ENCODE measurements at regions not wholly inside any gene's neighbourhood (a gene's known extent, or its start where the extent isn't known, plus 50 kb on each side); places are given as distances from the start of the nearest gene placed in this dataset.

DNA sequence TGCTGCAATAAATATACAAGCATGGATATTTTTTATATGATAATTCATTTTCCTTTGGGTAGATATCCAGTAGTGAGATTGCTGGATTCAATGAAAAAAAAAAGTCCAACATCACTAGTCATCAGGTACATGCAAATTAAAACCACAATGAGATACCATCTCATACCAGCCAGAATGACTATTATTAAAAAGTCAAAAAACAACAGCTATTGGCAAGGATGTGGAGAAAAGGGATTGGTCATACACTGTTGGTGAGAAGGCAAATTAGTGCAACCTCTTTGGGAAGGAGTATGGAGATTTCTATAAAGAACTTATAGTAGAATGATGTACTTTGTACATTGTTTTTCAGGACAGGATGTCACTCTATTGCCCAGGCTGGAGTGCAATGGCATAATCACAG is 531.2 kb upstream of the MGAT4C start:
- Mint-ChIP-seq H3K9me3 (no peaks in the 10 kb centered on the region), H3K4me3 (no peak overlapping the region), H3K4me1 (ENCODE audit: low read depth) (no peaks in the 10 kb centered on the region), H3K27me3 (no peaks in the 10 kb centered on the region), H3K36me3 (ENCODE audit: low read depth) (no peaks in the 10 kb centered on the region), H3K27ac (no peak overlapping the region)

- Mint-ChIP-seq H3K9me3 (no peaks in the 10 kb centered on the region), H3K27me3 (no peaks in the 10 kb centered on the region), H3K4me1 (ENCODE audit: low read depth) (no peaks in the 10 kb centered on the region), H3K4me3 (no peak overlapping the region), H3K36me3 (ENCODE audit: low read depth) (no peaks in the 10 kb centered on the region), H3K27ac (no peak overlapping the region)
Measured at GRCh38 chr12:86777325-86777724, 521.1 kb upstream of the MGAT4C start.

GRCh38 chr12:86774841-86775388 is 518.7 kb upstream of the MGAT4C start:
- no peaks in the 10 kb centered on the region for H3K27me3 Mint-ChIP-seq
- H3K4me3 Mint-ChIP-seq = no peak overlapping the region
- H3K4me1 Mint-ChIP-seq (ENCODE audit: low read depth) = no peaks in the 10 kb centered on the region
- no peaks in the 10 kb centered on the region for H3K36me3 Mint-ChIP-seq (ENCODE audit: low read depth)
- H3K27ac Mint-ChIP-seq = no peak overlapping the region
- peaks cover 4% of the 10 kb centered on the region for H3K9me3 Mint-ChIP-seq

DNA sequence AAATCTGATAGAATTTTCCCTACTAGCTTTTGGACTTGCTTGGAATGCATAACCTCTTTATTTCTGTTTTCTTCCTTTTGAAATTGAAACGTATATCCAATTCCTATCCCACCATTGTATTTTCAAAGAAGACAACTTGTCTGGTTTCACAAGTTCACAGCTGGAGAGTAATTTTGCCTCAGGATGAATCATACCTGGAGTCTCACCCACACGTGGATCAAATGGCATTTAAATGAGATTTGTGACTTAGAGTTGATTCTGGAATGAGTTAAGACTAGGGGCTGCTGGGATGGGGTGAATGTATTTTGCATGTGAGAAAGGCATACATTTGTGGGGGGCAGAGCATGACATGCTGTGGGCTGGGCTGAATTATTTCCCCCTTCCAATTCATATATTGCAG is 516.5 kb upstream of the MGAT4C start:
- H3K27me3 Mint-ChIP-seq = no peaks in the 10 kb centered on the region
- H3K4me3 Mint-ChIP-seq = no peak overlapping the region
- H3K4me1 Mint-ChIP-seq (ENCODE audit: low read depth) = no peaks in the 10 kb centered on the region
- H3K27ac Mint-ChIP-seq = no peak overlapping the region
- H3K36me3 Mint-ChIP-seq (ENCODE audit: low read depth) = no peaks in the 10 kb centered on the region
- H3K9me3 Mint-ChIP-seq = peaks cover 4% of the 10 kb centered on the region

DNA sequence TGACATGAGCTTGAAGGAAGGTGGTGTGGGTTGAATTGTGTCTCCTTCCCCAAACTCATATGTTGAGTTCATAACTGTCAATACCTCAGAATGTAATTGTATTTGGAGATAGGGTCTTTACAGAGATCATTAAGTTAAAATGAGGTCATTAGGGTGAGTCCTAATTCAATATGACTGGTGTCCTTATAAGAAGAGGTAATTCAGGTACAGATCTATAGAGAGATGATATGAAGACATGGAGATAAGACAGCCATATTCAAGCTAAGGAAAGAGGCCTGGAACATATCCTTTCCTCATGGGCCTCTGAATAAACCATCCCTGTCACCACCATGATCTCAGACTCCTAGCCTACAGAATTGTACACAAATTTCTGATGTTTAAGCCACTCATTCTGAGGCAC is 514.7 kb upstream of the MGAT4C start:
- no peaks in the 10 kb centered on the region for H3K27me3 Mint-ChIP-seq

DNA sequence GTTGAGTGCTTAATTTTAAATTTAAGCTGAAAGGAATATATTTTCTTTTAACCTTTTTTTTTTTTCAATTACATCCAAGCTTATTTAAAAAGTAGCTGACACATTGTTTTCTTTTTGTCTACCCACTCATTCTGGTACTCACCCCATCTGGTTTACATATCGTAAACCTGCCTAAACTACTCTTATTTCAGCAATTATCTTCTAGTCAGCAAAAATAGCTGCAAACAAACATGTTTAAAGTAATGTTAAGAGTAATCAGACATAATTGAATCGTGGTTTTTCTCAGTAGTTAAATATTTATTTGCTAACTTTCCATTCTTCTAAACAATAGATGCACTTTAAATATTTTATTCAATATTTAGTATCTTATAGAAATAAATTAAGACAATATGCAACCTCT is 492.7 kb upstream of the MGAT4C start:
- no peak overlapping the region for H3K4me3 Mint-ChIP-seq
- no peaks in the 10 kb centered on the region for H3K27me3 Mint-ChIP-seq
- H3K27ac Mint-ChIP-seq = no peak overlapping the region
- H3K36me3 Mint-ChIP-seq (ENCODE audit: low read depth) = no peaks in the 10 kb centered on the region
- peaks cover 6% of the 10 kb centered on the region for H3K9me3 Mint-ChIP-seq
- H3K4me1 Mint-ChIP-seq (ENCODE audit: low read depth) = no peaks in the 10 kb centered on the region

More for the DNA sequence above, 514.7 kb upstream of the MGAT4C start:
- H3K27ac Mint-ChIP-seq = no peak overlapping the region
- H3K4me3 Mint-ChIP-seq = no peak overlapping the region
- H3K9me3 Mint-ChIP-seq = peaks cover 4% of the 10 kb centered on the region
- no peaks in the 10 kb centered on the region for H3K4me1 Mint-ChIP-seq (ENCODE audit: low read depth)
- H3K36me3 Mint-ChIP-seq (ENCODE audit: low read depth) = no peaks in the 10 kb centered on the region

GRCh38 chr12:86744547-86745212 is 488.5 kb upstream of the MGAT4C start:
- Mint-ChIP-seq H3K27ac (no peak overlapping the region), H3K9me3 (peaks cover 3% of the 10 kb centered on the region), H3K36me3 (ENCODE audit: low read depth) (no peaks in the 10 kb centered on the region), H3K4me1 (ENCODE audit: low read depth) (no peaks in the 10 kb centered on the region), H3K27me3 (no peaks in the 10 kb centered on the region), H3K4me3 (no peak overlapping the region)

DNA sequence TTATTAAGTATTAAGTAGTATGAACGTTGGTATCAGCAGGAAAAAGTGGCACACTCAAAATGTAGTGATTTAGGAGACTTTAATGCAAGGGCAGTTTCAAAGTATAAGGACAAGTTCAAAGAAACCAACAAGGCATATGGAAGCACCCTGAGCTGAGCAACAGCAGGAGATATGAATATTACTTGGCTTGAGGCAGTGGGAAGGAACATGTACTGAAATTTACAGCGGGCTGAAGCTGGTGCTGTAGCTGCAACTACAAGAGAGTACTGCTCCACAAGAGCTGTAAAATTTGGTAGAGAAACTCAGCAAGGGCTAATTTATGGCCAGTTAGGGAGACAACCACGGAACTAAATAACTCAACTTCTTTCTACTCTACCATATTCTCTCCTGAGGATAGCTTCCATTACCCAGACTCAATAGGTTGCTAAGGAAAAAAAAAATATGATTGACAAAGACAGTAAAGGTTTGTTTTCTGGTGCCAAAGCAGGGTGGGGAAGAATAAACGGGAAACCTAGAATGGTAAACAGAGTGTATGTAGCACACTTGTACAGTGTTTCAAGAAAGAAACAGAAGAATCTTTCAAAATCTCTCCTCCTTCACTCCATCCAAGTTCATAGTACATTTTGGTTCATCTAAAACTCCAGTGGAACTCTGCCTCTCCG is 487.8 kb upstream of the MGAT4C start:
- H3K4me1 Mint-ChIP-seq (ENCODE audit: low read depth) = no peaks in the 10 kb centered on the region

DNA sequence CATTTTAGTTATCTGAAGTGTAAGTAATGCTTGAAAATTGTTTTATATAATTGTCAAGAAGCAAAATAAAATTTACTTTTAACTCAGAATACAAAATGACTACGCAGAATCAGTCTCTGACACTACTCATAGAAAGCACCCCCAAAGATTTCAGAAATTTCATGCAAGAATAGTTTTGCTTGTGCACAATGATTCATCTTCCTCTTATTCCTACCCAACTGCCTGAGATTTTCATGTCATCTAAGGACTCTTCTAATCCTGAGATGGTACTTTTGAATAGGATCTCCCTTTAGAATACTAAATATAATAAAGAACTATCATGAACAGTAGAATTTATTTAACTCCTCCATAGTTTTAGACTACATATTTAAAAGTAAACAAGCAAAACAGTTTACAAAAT is 485.3 kb upstream of the MGAT4C start:
- H3K27me3 Mint-ChIP-seq = no peaks in the 10 kb centered on the region
- H3K4me1 Mint-ChIP-seq (ENCODE audit: low read depth) = no peaks in the 10 kb centered on the region
- no peaks in the 10 kb centered on the region for H3K36me3 Mint-ChIP-seq (ENCODE audit: low read depth)
- H3K27ac Mint-ChIP-seq = no peak overlapping the region
- H3K4me3 Mint-ChIP-seq = no peak overlapping the region
- no peaks in the 10 kb centered on the region for H3K9me3 Mint-ChIP-seq

More for the DNA sequence above, 487.8 kb upstream of the MGAT4C start:
- Mint-ChIP-seq H3K4me3 (no peak overlapping the region), H3K27me3 (no peaks in the 10 kb centered on the region), H3K27ac (no peak overlapping the region), H3K9me3 (no peaks in the 10 kb centered on the region), H3K36me3 (ENCODE audit: low read depth) (no peaks in the 10 kb centered on the region)

- H3K9me3 Mint-ChIP-seq = no peaks in the 10 kb centered on the region
- no peaks in the 10 kb centered on the region for H3K4me1 Mint-ChIP-seq (ENCODE audit: low read depth)
- no peak overlapping the region for H3K4me3 Mint-ChIP-seq
- H3K27ac Mint-ChIP-seq = no peak overlapping the region
- no peaks in the 10 kb centered on the region for H3K36me3 Mint-ChIP-seq (ENCODE audit: low read depth)
- H3K27me3 Mint-ChIP-seq = no peaks in the 10 kb centered on the region
Measured at GRCh38 chr12:86735851-86736250, 479.7 kb upstream of the MGAT4C start.

- H3K36me3 Mint-ChIP-seq (ENCODE audit: low read depth) = no peaks in the 10 kb centered on the region
- H3K27me3 Mint-ChIP-seq = no peaks in the 10 kb centered on the region
Measured at GRCh38 chr12:86735072-86735471, 478.9 kb upstream of the MGAT4C start.

DNA sequence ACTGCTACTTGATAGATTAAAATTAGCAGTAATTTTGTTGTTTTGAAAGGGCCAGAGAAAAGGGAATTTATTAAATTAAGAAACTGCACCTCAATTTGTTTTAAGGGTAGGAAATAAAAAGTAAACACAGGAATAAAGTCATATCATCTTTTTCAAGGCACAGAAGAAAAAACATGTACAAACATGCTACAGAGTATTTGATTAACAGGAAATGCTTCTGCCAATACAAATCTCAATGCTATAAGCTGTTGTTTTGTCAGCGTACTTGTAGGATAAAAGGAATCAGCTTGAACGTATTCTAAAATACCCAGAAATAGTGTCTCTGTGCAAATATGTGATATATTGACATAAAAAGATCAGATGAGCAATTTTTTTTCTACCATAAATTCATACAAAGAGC is 474.0 kb upstream of the MGAT4C start:
- H3K4me1 Mint-ChIP-seq (ENCODE audit: low read depth) = no peaks in the 10 kb centered on the region
- no peaks in the 10 kb centered on the region for H3K9me3 Mint-ChIP-seq
- no peak overlapping the region for H3K27ac Mint-ChIP-seq
- H3K27me3 Mint-ChIP-seq = no peaks in the 10 kb centered on the region
- H3K36me3 Mint-ChIP-seq (ENCODE audit: low read depth) = no peaks in the 10 kb centered on the region
- no peak overlapping the region for H3K4me3 Mint-ChIP-seq

More at GRCh38 chr12:86735072-86735471, 478.9 kb upstream of the MGAT4C start:
- H3K9me3 Mint-ChIP-seq = no peaks in the 10 kb centered on the region
- no peak overlapping the region for H3K4me3 Mint-ChIP-seq
- H3K27ac Mint-ChIP-seq = no peak overlapping the region
- H3K4me1 Mint-ChIP-seq (ENCODE audit: low read depth) = no peaks in the 10 kb centered on the region

GRCh38 chr12:86729739-86730138 is 473.5 kb upstream of the MGAT4C start:
- Mint-ChIP-seq H3K9me3 (no peaks in the 10 kb centered on the region), H3K36me3 (ENCODE audit: low read depth) (no peaks in the 10 kb centered on the region), H3K27ac (no peak overlapping the region), H3K27me3 (no peaks in the 10 kb centered on the region), H3K4me1 (ENCODE audit: low read depth) (no peaks in the 10 kb centered on the region), H3K4me3 (no peak overlapping the region)

DNA sequence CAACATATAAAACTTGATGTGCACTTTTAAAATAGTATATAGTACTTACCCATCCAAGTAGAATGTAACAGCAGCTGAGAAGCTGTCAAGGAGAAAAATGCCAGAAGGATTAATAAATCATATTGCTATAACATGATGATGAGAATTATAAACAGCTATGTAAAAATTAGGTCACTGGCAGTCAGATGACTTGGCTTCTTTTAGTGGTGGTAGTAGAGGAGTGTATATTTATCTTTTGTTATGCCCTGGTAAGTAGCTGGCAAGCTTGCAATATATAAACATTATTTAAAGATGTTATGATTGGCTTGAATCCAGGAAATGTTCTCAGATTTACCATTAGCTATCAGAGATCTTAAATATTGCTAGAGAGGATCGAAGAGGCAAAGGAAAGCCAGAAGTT is 471.0 kb upstream of the MGAT4C start:
- Mint-ChIP-seq H3K4me3 (no peak overlapping the region), H3K27ac (no peak overlapping the region), H3K27me3 (no peaks in the 10 kb centered on the region), H3K4me1 (ENCODE audit: low read depth) (no peaks in the 10 kb centered on the region), H3K9me3 (no peaks in the 10 kb centered on the region), H3K36me3 (ENCODE audit: low read depth) (no peaks in the 10 kb centered on the region)

DNA sequence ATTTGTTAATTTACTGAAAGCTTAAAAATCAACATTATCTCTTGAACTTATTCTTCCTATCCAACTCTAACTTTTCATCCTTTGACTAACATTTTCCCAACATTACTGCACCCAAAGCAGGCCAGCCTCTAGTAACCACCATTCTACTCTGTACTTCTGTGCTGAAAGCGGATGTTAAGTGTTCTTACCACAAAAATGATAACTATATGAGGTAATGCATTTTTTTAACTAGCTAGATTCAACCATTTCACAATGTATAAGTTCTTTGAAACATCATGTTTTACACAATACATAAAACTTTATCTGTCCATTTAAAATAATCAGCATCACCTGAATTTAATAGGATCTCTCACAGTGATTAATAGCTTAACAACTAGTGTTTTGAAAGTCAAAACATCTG is 468.5 kb upstream of the MGAT4C start:
- Mint-ChIP-seq H3K27ac (no peak overlapping the region), H3K9me3 (peaks cover 8% of the 10 kb centered on the region), H3K27me3 (no peaks in the 10 kb centered on the region), H3K4me3 (no peak overlapping the region), H3K36me3 (ENCODE audit: low read depth) (no peaks in the 10 kb centered on the region), H3K4me1 (ENCODE audit: low read depth) (no peaks in the 10 kb centered on the region)

DNA sequence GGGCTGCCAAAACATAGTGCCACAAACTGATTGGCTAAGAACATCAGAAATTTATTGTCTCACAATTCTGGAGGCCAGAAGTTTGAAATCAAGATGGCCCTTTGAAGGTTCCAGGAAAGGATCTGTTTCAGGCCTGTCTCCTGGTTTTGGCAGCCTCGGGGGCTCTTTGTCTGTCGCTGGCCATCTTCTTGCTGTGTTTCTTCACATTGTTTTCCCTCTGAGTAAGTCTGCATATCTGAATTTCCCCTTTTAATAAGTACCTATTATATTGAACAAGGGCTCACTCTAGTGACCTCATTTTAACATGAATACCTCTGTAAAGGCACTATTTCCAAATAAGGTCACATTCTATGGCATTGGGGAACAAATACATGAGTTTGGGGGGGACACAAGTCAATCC is 467.1 kb upstream of the MGAT4C start:
- H3K4me3 Mint-ChIP-seq = no peak overlapping the region
- no peaks in the 10 kb centered on the region for H3K4me1 Mint-ChIP-seq (ENCODE audit: low read depth)
- H3K9me3 Mint-ChIP-seq = peaks cover 8% of the 10 kb centered on the region
- H3K27me3 Mint-ChIP-seq = no peaks in the 10 kb centered on the region
- H3K27ac Mint-ChIP-seq = no peak overlapping the region
- H3K36me3 Mint-ChIP-seq (ENCODE audit: low read depth) = no peaks in the 10 kb centered on the region
